Liver (tissue), 7 donors: ENCODE measurements at regions not wholly inside any gene's neighbourhood (a gene's known extent, or its start where the extent isn't known, plus 50 kb on each side); places are given as distances from the start of the nearest gene placed in this dataset.

ENCODE experiments used
- DNase-seq: peaks from one replicate; pipeline ENCODE4 v3.0.0-alpha.2; 2017; ENCODE audit warnings: low spot score
- H3K27ac ChIP-seq, 2 donors: one replicate each; pipeline ENCODE4 v1.7.0; 2013; ENCODE audit warnings: inconsistent platforms in 2 of 2, low read length in 2 of 2, control low read depth in 1 of 2, low read depth in 1 of 2, mild to moderate bottlenecking in 1 of 2
- H3K27me3 ChIP-seq, 4 donors: one replicate each; pipeline versions ENCODE4 v1.6.1 to v1.7.0; 2013; ENCODE audit warnings: low read length in 3 of 4, inconsistent platforms in 1 of 4, mild to moderate bottlenecking in 1 of 4, moderate library complexity in 1 of 4; ENCODE audit not compliant: control insufficient read depth in 4 of 4, insufficient read depth in 4 of 4
- H3K36me3 ChIP-seq, 4 donors: one replicate each; pipeline versions ENCODE4 v1.6.1 to v1.7.0; 2013; ENCODE audit warnings: low read length in 3 of 4, mild to moderate bottlenecking in 3 of 4, low read depth in 1 of 4, moderate library complexity in 1 of 4; ENCODE audit not compliant: control insufficient read depth in 4 of 4, insufficient read depth in 3 of 4
- H3K4me1 ChIP-seq, 4 donors: one replicate each; pipeline versions ENCODE4 v1.6.1 to v1.7.0; 2013; ENCODE audit warnings: low read length in 3 of 4, mild to moderate bottlenecking in 3 of 4, moderate library complexity in 1 of 4; ENCODE audit not compliant: control insufficient read depth in 4 of 4, insufficient read depth in 4 of 4
- H3K4me3 ChIP-seq, 3 donors: one replicate each; pipeline versions ENCODE4 v1.6.1 to v1.7.0; 2013; ENCODE audit warnings: low read length in 3 of 3, control low read depth in 1 of 3, low read depth in 1 of 3, mild to moderate bottlenecking in 1 of 3
- H3K9ac ChIP-seq, 2 donors: one replicate each; pipeline ENCODE4 v1.7.0; 2013; ENCODE audit warnings: low read length in 2 of 2, mild to moderate bottlenecking in 2 of 2, moderate library complexity in 2 of 2, control low read depth in 1 of 2, low read depth in 1 of 2
- H3K9me3 ChIP-seq, 4 donors: one replicate each; pipeline versions ENCODE4 v1.6.1 to v1.7.0; 2013; ENCODE audit warnings: low read length in 3 of 4; ENCODE audit not compliant: control insufficient read depth in 4 of 4
- ATF3 ChIP-seq: IDR thresholded peaks from 2 replicates; pipeline ENCODE4 v1.6.1; 2016; ENCODE audit warnings: antibody characterized with exemption
- EGR1 ChIP-seq, 2 donors: IDR thresholded peaks; 2 replicates each; pipeline ENCODE4 v1.6.1; 2016 to 2018; ENCODE audit warnings: antibody characterized with exemption in 2 of 2, low read depth in 2 of 2
- FOXA1 ChIP-seq: IDR thresholded peaks from 2 replicates; pipeline ENCODE4 v1.6.1; 2016; ENCODE audit warnings: antibody characterized with exemption
- FOXA2 ChIP-seq: IDR thresholded peaks from 2 replicates; pipeline ENCODE4 v1.6.1; 2016; ENCODE audit warnings: antibody characterized with exemption
- GABPA ChIP-seq, 2 donors: IDR thresholded peaks in 1 of 2; conservative IDR thresholded peaks in 1 of 2; 2 replicates each; pipeline ENCODE4 v1.6.1; 2016; ENCODE audit warnings: antibody characterized with exemption in 2 of 2, mild to moderate bottlenecking in 1 of 2, moderate library complexity in 1 of 2
- HNF4A ChIP-seq, 2 donors: conservative IDR thresholded peaks; 2 replicates each; pipeline ENCODE4 v1.6.1; 2016; ENCODE audit warnings: antibody characterized with exemption in 2 of 2, mild to moderate bottlenecking in 2 of 2
- HNF4G ChIP-seq: IDR thresholded peaks from 2 replicates; pipeline ENCODE4 v1.6.1; 2016; ENCODE audit warnings: antibody characterized with exemption
- JUND ChIP-seq, 2 donors: IDR thresholded peaks; 2 replicates each; pipeline ENCODE4 v1.6.1; 2016; ENCODE audit warnings: antibody characterized with exemption in 2 of 2
- MAX ChIP-seq: IDR thresholded peaks from 2 replicates; pipeline ENCODE4 v1.6.1; 2016; ENCODE audit warnings: antibody characterized with exemption
- NR2F2 ChIP-seq: IDR thresholded peaks from 2 replicates; pipeline ENCODE4 v1.6.1; 2016; ENCODE audit warnings: antibody characterized with exemption
- RAD21 ChIP-seq, 2 donors: IDR thresholded peaks; 2 replicates each; pipeline ENCODE4 v1.6.1; 2016; ENCODE audit warnings: antibody characterized with exemption in 2 of 2, mild to moderate bottlenecking in 2 of 2
- REST ChIP-seq: IDR thresholded peaks from 2 replicates; pipeline ENCODE4 v1.6.1; 2016; ENCODE audit warnings: antibody characterized with exemption, mild to moderate bottlenecking
- RXRA ChIP-seq, 2 donors: IDR thresholded peaks; 2 replicates each; pipeline ENCODE4 v1.6.1; 2017 to 2018; ENCODE audit warnings: antibody characterized with exemption in 2 of 2, mild to moderate bottlenecking in 1 of 2
- SP1 ChIP-seq: IDR thresholded peaks from 2 replicates; pipeline ENCODE4 v1.6.1; 2018; ENCODE audit warnings: antibody characterized with exemption, mild to moderate bottlenecking
- TAF1 ChIP-seq: conservative IDR thresholded peaks from 2 replicates; pipeline ENCODE4 v1.6.1; 2016; ENCODE audit warnings: antibody characterized with exemption, mild to moderate bottlenecking
- YY1 ChIP-seq: IDR thresholded peaks from 2 replicates; pipeline ENCODE4 v1.6.1; 2016; ENCODE audit warnings: antibody characterized with exemption, mild to moderate bottlenecking
- TF ChIP-seq, protein P1 (sequence below): IDR thresholded peaks from 2 replicates; pipeline ENCODE4 v1.6.1; 2016; ENCODE audit warnings: antibody characterized with exemption
- TF ChIP-seq, protein P2 (sequence below): fragments of 150-350 bp; IDR thresholded peaks from 2 replicates; pipeline ENCODE4 v1.5.1; 2017; ENCODE audit warnings: improper control_type of control experiment, low read depth, low read length; ENCODE audit not compliant: missing input control
- donor health status: healthy.
- donor health status: healthy.
- donor health status: healthy.
- donor health status: healthy.

DNA sequence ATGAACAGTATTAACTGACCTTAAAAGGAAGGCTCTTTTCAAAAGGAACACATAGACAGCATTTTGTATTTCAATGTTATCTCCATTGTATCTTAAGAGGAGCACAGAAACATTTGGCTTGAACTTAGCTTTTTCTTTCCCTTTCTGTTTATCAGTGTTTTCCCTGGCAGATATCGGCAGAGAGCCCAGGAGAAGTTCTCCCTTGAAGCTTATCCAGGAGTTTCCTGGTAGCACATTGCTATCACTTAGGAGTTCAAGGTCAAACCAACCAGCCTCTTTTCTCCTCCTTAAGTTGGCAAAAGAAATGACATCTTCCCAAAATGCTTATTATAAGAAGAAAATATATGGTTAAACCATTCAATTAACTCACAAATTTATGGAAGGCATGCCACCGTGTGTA, 344.6 kb upstream of the UBE2E2 start (continued):
- no peak for TF ChIP-seq EGR1 (IDR thresholded peaks at IDR 0.05; ENCODE audit: low read depth in 2 of 2)

- H3K4me1 ChIP-seq: peaks cover 0 to 1% (median 0%) of the 10 kb centered on the region in 4 donors
- no peak overlapping the region for H3K27ac ChIP-seq
- TF ChIP-seq EGR1 (IDR thresholded peaks at IDR 0.05; ENCODE audit: low read depth in 2 of 2) (no peak), HNF4G (no peak), REST (no peak), JUND (IDR thresholded peaks at IDR 0.05) (no peak), FOXA1 (no peak), FOXA2 (no peak), SP1 (no peak), MAX (no peak), HNF4A (conservative IDR thresholded peaks at IDR 0.05) (no peak), RAD21 (IDR thresholded peaks at IDR 0.05) (no peak), YY1 (no peak), NR2F2 (no peak), GABPA (IDR thresholded peaks at IDR 0.05 in 1 of 2, conservative IDR thresholded peaks at IDR 0.05 in 1 of 2) (no peak), RXRA (IDR thresholded peaks at IDR 0.05) (no peak), TAF1 (no peak), ATF3 (no peak)
- TF ChIP-seq, protein P1, sequence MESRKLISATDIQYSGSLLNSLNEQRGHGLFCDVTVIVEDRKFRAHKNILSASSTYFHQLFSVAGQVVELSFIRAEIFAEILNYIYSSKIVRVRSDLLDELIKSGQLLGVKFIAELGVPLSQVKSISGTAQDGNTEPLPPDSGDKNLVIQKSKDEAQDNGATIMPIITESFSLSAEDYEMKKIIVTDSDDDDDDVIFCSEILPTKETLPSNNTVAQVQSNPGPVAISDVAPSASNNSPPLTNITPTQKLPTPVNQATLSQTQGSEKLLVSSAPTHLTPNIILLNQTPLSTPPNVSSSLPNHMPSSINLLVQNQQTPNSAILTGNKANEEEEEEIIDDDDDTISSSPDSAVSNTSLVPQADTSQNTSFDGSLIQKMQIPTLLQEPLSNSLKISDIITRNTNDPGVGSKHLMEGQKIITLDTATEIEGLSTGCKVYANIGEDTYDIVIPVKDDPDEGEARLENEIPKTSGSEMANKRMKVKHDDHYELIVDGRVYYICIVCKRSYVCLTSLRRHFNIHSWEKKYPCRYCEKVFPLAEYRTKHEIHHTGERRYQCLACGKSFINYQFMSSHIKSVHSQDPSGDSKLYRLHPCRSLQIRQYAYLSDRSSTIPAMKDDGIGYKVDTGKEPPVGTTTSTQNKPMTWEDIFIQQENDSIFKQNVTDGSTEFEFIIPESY: no peak
- TF ChIP-seq, protein P2, sequence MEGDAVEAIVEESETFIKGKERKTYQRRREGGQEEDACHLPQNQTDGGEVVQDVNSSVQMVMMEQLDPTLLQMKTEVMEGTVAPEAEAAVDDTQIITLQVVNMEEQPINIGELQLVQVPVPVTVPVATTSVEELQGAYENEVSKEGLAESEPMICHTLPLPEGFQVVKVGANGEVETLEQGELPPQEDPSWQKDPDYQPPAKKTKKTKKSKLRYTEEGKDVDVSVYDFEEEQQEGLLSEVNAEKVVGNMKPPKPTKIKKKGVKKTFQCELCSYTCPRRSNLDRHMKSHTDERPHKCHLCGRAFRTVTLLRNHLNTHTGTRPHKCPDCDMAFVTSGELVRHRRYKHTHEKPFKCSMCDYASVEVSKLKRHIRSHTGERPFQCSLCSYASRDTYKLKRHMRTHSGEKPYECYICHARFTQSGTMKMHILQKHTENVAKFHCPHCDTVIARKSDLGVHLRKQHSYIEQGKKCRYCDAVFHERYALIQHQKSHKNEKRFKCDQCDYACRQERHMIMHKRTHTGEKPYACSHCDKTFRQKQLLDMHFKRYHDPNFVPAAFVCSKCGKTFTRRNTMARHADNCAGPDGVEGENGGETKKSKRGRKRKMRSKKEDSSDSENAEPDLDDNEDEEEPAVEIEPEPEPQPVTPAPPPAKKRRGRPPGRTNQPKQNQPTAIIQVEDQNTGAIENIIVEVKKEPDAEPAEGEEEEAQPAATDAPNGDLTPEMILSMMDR: no peak
- no peaks in the 10 kb centered on the region for H3K36me3 ChIP-seq
- H3K9ac ChIP-seq: no peak overlapping the region
- H3K9me3 ChIP-seq: no peaks in the 10 kb centered on the region
- H3K4me3 ChIP-seq: no peak overlapping the region
- H3K27me3 ChIP-seq: no peaks in the 10 kb centered on the region
- no peak for DNase-seq
Measured at GRCh38 chr3:22859618-22860017, 343.5 kb upstream of the UBE2E2 start.
